Neural crest cell (in vitro differentiated cells): ENCODE measurements at regions not wholly inside any gene's neighbourhood (a gene's known extent, or its start where the extent isn't known, plus 50 kb on each side); places are given as distances from the start of the nearest gene placed in this dataset.

Source experiments
- DNase-seq: peaks from one replicate; pipeline ENCODE4 v3.0.0; 2021; ENCODE audit warnings: low read depth, mixed read lengths, low spot score
- H3K27ac Mint-ChIP-seq: one replicate; pipeline ENCODE4 v1.8.0; 2021; ENCODE audit warnings: mild to moderate bottlenecking, mixed read lengths; ENCODE audit not compliant: unreplicated experiment
- H3K27me3 Mint-ChIP-seq: 2 replicates; pipeline ENCODE4 v1.8.0; 2021; ENCODE audit warnings: low read depth, mild to moderate bottlenecking, mixed read lengths
- H3K36me3 Mint-ChIP-seq: 2 replicates; pipeline ENCODE4 v1.8.0; 2021; ENCODE audit warnings: low read depth, mild to moderate bottlenecking, mixed read lengths
- H3K4me1 Mint-ChIP-seq: 2 replicates; pipeline ENCODE4 v1.8.0; 2021; ENCODE audit warnings: mixed read lengths
- H3K4me3 Mint-ChIP-seq: one replicate; pipeline ENCODE4 v1.8.0; 2021; ENCODE audit warnings: mild to moderate bottlenecking, mixed read lengths
- H3K9me3 Mint-ChIP-seq: 2 replicates; pipeline ENCODE4 v1.8.0; 2021; ENCODE audit warnings: mixed read lengths
- TF ChIP-seq, protein P1 (sequence below): fragments of 200-600 bp; sonication (generic); conservative IDR thresholded peaks from 2 replicates; pipeline ENCODE4 v1.5.0; 2021; ENCODE audit warnings: antibody characterized with exemption, mild to moderate bottlenecking

DNA sequence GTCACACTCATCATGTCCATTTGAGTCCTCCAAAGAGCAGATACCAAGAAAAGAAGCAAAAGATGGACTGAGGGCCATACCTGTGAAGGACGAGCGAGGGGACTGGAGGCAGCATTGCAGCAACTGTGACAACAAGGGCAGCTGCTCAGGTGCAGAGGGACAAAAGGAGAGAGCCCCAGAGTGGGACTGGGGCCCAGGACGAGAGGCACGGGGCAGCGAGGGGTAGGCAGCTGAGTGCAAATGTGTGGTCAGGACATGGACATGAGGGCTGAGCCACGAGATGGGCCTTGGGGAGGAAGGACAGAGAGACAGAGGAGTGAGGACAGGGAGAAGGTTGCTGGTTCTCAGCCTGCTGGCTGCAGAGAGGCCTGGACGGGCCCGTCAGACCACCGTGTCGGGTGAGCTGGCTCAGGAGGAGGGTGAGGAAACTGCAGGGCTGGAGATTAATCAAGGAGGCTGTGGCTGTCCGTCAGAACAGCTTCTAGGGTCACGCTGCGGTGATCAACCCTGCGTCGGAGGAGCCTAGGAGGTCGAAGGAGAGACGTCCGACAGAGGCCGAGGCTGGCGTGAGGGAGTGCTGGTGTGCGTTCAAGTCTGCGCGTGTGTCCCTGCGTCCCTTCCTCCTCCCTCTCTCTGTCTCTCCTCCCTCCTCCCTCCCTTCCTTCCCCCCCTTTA, 206.8 kb upstream of the HDAC4 start:
- TF ChIP-seq, protein P1, sequence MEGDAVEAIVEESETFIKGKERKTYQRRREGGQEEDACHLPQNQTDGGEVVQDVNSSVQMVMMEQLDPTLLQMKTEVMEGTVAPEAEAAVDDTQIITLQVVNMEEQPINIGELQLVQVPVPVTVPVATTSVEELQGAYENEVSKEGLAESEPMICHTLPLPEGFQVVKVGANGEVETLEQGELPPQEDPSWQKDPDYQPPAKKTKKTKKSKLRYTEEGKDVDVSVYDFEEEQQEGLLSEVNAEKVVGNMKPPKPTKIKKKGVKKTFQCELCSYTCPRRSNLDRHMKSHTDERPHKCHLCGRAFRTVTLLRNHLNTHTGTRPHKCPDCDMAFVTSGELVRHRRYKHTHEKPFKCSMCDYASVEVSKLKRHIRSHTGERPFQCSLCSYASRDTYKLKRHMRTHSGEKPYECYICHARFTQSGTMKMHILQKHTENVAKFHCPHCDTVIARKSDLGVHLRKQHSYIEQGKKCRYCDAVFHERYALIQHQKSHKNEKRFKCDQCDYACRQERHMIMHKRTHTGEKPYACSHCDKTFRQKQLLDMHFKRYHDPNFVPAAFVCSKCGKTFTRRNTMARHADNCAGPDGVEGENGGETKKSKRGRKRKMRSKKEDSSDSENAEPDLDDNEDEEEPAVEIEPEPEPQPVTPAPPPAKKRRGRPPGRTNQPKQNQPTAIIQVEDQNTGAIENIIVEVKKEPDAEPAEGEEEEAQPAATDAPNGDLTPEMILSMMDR: no peak
- Mint-ChIP-seq H3K4me1 (peaks cover 20% of the 10 kb centered on the region), H3K27me3 (no peaks in the 10 kb centered on the region), H3K36me3 (no peaks in the 10 kb centered on the region), H3K4me3 (no peak overlapping the region), H3K27ac (no peak overlapping the region), H3K9me3 (no peaks in the 10 kb centered on the region)
- no peak for DNase-seq

DNA sequence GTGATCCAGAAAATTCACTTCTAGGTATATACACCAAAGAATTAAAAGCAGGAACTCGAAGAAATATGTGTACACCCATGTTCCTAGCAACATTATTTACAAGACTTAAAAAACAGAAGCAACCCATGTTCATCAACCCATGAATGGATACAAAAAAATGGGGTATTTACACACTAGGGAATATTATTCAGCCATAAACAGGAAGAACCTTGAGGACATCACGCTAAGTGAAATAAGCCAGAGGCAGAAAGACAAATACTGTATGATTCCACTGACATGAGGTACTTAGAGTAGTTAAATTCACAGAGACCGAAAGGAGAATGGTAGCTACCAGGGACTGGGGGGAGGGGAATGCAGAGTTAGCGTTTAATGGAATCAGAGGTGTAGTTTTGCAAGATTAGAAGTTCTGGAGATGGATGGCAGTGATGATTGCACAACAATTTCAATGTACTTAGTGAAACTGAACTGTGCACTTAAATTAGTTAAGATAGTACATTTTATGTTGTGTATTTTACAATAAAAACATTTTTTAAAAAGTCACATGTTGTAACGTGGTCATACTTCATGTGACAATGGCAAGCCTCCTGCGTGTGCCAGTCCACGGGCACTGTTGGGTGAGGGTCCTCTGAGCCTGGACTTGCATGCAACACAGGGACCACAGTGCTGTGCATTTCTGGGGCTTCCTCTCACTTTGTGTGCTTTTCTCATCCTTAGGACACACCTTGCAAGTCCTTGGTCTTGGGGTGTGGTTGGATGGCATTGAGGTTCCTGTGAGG, 206.1 kb upstream of the HDAC4 start:
- H3K4me3 Mint-ChIP-seq: no peak overlapping the region
- no peak overlapping the region for H3K27ac Mint-ChIP-seq
- H3K4me1 Mint-ChIP-seq: peaks cover 24% of the 10 kb centered on the region
- no peaks in the 10 kb centered on the region for H3K27me3 Mint-ChIP-seq
- no peak for DNase-seq
- TF ChIP-seq, protein P1: no peak
- H3K9me3 Mint-ChIP-seq: no peaks in the 10 kb centered on the region
- H3K36me3 Mint-ChIP-seq: no peaks in the 10 kb centered on the region

DNA sequence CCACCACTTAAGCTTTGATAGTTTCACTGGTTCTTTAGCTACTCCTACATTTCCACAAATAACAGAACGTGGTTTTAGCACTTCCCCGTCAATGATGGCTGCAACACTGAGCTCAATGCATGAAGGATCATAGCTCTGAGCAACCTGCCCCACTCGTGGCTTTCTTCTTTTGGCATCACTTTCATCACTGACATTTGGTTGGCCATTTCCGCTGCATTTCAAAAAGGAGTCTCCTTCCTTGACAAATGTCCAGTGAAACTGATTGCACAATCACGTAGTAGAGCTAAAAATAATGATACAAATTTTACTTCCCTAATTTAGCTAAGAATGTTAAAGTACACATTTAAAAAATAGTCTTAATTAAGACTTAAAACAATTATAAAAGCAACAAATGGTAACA, 205.2 kb upstream of the HDAC4 start:
- H3K4me3 Mint-ChIP-seq: no peak overlapping the region
- H3K36me3 Mint-ChIP-seq: no peaks in the 10 kb centered on the region
- H3K27me3 Mint-ChIP-seq: no peaks in the 10 kb centered on the region
- H3K4me1 Mint-ChIP-seq: peaks cover 29% of the 10 kb centered on the region
- no peak overlapping the region for H3K27ac Mint-ChIP-seq
- no peak for DNase-seq
- TF ChIP-seq, protein P1: no peak
- no peaks in the 10 kb centered on the region for H3K9me3 Mint-ChIP-seq

DNA sequence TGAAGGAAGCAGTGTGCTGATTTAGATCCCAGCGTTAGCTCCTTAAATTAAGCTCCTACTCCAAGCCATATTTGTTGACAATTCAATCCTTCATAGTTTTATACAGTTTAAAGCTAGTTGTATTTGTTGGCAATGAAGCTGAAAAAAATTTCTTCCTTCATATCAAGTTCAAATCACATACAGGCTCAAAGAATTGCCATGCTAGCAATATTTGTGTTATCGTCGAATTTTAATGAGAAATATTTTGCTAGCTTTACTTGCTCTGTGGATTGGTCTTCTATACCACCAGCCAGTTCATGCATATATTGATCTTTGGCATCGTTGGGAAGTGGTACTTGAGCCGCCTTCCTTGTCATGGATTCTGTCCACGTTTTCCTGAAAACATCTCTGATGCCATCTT, 204.6 kb upstream of the HDAC4 start:
- H3K4me1 Mint-ChIP-seq: peaks cover 29% of the 10 kb centered on the region
- H3K4me3 Mint-ChIP-seq: no peak overlapping the region
- TF ChIP-seq, protein P1: no peak
- no peak for DNase-seq
- H3K27ac Mint-ChIP-seq: no peak overlapping the region
- no peaks in the 10 kb centered on the region for H3K9me3 Mint-ChIP-seq
- H3K36me3 Mint-ChIP-seq: no peaks in the 10 kb centered on the region
- H3K27me3 Mint-ChIP-seq: no peaks in the 10 kb centered on the region

DNA sequence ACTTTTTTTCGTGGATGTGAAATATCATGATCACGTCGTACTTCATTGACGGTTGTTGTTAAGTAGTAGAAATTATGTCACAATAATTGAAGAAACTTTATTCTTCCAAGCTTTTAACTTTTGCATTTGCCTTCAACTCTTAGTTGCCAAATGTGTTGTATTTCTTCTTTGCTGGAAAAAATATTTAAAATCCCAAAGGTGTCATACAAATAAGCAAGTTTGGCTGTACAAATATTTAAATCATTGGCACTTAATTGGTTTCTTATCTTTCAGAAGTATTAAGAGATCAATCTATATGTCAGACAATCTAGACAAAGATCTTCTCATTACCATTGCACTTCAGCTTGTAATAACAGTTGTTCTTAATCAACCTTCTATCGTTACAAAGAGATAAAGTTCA, 204.0 kb upstream of the HDAC4 start:
- no peak overlapping the region for H3K27ac Mint-ChIP-seq
- H3K27me3 Mint-ChIP-seq: no peaks in the 10 kb centered on the region
- no peaks in the 10 kb centered on the region for H3K9me3 Mint-ChIP-seq
- no peak overlapping the region for H3K4me3 Mint-ChIP-seq
- DNase-seq: no peak
- no peaks in the 10 kb centered on the region for H3K36me3 Mint-ChIP-seq
- H3K4me1 Mint-ChIP-seq: peaks cover 29% of the 10 kb centered on the region
- TF ChIP-seq, protein P1: no peak
